ENCODE measurements at regions not wholly inside any gene's neighbourhood (a gene's known extent, or its start where the extent isn't known, plus 50 kb on each side); places are given as distances from the start of the nearest gene placed in this dataset.

DNA sequence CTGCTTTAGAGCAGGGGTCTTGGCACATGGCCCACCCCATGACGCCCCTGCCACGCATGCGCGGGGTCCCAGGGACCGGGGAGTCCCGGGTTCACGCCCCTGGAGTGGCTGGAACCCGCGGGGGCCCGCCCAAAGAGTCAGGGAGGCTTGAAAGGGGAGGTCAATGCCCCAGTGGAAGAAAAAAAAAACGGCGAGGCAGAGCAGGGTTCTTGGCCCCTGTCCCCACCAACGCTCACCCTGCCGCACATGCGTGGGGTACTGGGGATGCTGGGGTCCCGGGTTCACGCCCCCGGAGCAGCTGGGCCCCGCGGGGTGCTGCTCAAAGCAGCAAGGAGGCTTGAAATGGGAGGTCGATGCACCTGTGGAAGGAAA, 319.1 kb downstream of the ALG10 start:
- TF ChIP-seq, protein P1, sequence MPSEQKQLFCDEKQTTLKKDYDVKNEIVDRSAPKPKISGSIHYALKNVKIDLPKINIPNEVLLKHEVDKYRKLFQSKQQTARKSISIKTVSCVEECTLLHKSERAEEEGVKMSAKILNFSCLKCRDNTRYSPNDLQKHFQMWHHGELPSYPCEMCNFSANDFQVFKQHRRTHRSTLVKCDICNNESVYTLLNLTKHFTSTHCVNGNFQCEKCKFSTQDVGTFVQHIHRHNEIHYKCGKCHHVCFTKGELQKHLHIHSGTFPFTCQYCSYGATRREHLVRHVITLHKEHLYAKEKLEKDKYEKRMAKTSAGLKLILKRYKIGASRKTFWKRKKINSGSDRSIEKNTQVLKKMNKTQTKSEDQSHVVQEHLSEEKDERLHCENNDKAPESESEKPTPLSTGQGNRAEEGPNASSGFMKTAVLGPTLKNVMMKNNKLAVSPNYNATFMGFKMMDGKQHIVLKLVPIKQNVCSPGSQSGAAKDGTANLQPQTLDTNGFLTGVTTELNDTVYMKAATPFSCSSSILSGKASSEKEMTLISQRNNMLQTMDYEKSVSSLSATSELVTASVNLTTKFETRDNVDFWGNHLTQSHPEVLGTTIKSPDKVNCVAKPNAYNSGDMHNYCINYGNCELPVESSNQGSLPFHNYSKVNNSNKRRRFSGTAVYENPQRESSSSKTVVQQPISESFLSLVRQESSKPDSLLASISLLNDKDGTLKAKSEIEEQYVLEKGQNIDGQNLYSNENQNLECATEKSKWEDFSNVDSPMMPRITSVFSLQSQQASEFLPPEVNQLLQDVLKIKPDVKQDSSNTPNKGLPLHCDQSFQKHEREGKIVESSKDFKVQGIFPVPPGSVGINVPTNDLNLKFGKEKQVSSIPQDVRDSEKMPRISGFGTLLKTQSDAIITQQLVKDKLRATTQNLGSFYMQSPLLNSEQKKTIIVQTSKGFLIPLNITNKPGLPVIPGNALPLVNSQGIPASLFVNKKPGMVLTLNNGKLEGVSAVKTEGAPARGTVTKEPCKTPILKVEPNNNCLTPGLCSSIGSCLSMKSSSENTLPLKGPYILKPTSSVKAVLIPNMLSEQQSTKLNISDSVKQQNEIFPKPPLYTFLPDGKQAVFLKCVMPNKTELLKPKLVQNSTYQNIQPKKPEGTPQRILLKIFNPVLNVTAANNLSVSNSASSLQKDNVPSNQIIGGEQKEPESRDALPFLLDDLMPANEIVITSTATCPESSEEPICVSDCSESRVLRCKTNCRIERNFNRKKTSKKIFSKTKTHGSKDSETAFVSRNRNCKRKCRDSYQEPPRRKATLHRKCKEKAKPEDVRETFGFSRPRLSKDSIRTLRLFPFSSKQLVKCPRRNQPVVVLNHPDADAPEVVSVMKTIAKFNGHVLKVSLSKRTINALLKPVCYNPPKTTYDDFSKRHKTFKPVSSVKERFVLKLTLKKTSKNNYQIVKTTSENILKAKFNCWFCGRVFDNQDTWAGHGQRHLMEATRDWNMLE (tag by site-specific recombination; conservative IDR thresholded peaks at IDR 0.05; ENCODE audit: low read depth), result no peak
- TF ChIP-seq, protein P2, sequence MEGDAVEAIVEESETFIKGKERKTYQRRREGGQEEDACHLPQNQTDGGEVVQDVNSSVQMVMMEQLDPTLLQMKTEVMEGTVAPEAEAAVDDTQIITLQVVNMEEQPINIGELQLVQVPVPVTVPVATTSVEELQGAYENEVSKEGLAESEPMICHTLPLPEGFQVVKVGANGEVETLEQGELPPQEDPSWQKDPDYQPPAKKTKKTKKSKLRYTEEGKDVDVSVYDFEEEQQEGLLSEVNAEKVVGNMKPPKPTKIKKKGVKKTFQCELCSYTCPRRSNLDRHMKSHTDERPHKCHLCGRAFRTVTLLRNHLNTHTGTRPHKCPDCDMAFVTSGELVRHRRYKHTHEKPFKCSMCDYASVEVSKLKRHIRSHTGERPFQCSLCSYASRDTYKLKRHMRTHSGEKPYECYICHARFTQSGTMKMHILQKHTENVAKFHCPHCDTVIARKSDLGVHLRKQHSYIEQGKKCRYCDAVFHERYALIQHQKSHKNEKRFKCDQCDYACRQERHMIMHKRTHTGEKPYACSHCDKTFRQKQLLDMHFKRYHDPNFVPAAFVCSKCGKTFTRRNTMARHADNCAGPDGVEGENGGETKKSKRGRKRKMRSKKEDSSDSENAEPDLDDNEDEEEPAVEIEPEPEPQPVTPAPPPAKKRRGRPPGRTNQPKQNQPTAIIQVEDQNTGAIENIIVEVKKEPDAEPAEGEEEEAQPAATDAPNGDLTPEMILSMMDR (tag by site-specific recombination; IDR thresholded peaks at IDR 0.05), result no peak
- TF ChIP-seq ZNF629 (tag by site-specific recombination; IDR thresholded peaks at IDR 0.05), result no peak
- no peak for TF ChIP-seq ZNF560 (tag by site-specific recombination; IDR thresholded peaks at IDR 0.05; ENCODE audit: borderline replicate concordance)
- TF ChIP-seq, protein P3, sequence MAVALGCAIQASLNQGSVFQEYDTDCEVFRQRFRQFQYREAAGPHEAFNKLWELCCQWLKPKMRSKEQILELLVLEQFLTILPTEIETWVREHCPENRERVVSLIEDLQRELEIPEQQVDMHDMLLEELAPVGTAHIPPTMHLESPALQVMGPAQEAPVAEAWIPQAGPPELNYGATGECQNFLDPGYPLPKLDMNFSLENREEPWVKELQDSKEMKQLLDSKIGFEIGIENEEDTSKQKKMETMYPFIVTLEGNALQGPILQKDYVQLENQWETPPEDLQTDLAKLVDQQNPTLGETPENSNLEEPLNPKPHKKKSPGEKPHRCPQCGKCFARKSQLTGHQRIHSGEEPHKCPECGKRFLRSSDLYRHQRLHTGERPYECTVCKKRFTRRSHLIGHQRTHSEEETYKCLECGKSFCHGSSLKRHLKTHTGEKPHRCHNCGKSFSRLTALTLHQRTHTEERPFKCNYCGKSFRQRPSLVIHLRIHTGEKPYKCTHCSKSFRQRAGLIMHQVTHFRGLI (tag by site-specific recombination; IDR thresholded peaks at IDR 0.05), result no peak
- TF ChIP-seq ZNF747 (tag by site-specific recombination; IDR thresholded peaks at IDR 0.05), result no peak
- no peak for TF ChIP-seq ZNF138 (tag by site-specific recombination; IDR thresholded peaks at IDR 0.05; ENCODE audit: borderline replicate concordance)
- no peak for TF ChIP-seq ZFP37 (tag by site-specific recombination; IDR thresholded peaks at IDR 0.05)
- no peak for TF ChIP-seq YY1 (tag by site-specific recombination; IDR thresholded peaks at IDR 0.05)
- TF ChIP-seq ZNF777 (tag by site-specific recombination; IDR thresholded peaks at IDR 0.05; ENCODE audit: borderline replicate concordance), result no peak
- 0 out of 2 replicates have a peak, but pooled peaks have one; percentile 15 for TF ChIP-seq ZNF121 (tag by site-specific recombination; IDR thresholded peaks at IDR 0.05)
- no peak for TF ChIP-seq ZNF623 (tag by site-specific recombination; IDR thresholded peaks at IDR 0.05)
- no peak for TF ChIP-seq ZNF239 (tag by site-specific recombination; IDR thresholded peaks at IDR 0.05)
- TF ChIP-seq, protein P4, sequence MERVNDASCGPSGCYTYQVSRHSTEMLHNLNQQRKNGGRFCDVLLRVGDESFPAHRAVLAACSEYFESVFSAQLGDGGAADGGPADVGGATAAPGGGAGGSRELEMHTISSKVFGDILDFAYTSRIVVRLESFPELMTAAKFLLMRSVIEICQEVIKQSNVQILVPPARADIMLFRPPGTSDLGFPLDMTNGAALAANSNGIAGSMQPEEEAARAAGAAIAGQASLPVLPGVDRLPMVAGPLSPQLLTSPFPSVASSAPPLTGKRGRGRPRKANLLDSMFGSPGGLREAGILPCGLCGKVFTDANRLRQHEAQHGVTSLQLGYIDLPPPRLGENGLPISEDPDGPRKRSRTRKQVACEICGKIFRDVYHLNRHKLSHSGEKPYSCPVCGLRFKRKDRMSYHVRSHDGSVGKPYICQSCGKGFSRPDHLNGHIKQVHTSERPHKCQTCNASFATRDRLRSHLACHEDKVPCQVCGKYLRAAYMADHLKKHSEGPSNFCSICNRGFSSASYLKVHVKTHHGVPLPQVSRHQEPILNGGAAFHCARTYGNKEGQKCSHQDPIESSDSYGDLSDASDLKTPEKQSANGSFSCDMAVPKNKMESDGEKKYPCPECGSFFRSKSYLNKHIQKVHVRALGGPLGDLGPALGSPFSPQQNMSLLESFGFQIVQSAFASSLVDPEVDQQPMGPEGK (tag by site-specific recombination; IDR thresholded peaks at IDR 0.05), result no peak
